ENCODE measurements at regions not wholly inside any gene's neighbourhood (a gene's known extent, or its start where the extent isn't known, plus 50 kb on each side); places are given as distances from the start of the nearest gene placed in this dataset.

GRCh38 chr13:85228692-85229091, 570.5 kb downstream of the SLITRK6 start:
- no peak overlapping the region for H3K4me3 ChIP-seq (ENCODE audit: low read depth, low read length)
- no peak for TF ChIP-seq CTCF (IDR thresholded peaks at IDR 0.05; ENCODE audit: insufficient read depth, low read length)
- DNase-seq (ENCODE audit: low read depth) = no peak

DNA sequence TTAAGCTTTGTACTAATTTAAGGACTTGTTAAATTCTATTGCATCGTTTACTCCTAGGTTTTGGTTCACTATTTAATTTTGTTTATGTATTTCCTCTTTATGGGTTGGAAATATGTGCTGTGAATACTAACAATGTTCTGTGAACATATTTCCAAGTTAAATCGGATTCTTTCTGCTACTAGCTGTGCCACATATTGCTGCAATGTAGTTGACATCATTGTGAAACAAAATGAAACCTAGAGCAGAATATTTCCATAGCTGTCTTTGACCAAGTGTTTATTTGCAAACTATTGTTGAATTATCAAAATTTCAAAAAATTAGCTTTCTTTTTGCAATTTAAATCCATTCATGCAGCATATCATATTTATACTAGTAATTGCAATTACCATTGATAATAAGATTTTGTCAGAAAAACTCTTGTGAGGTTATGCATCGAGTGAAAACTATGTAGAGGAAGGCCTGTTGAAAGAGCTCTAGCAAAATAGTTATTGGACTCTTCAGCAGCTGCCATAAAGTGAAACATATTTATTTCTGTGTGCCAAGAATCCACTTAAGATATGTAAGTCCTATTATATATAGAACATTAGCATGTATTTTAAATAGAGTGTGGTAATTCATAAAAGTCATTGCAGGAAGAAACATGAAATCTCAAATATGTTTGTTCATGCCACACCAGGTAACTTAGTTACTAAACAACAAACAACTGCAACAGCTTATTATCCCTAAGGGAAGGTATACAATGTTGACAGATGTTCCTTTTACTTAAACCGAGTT, 575.1 kb downstream of the SLITRK6 start:
- DNase-seq (ENCODE audit: low read depth) = no peak
- H3K4me3 ChIP-seq (ENCODE audit: low read depth, low read length) = no peak overlapping the region
- TF ChIP-seq CTCF (IDR thresholded peaks at IDR 0.05; ENCODE audit: insufficient read depth, low read length) = no peak

GRCh38 chr13:85216576-85216975, 582.6 kb downstream of the SLITRK6 start:
- DNase-seq (ENCODE audit: low read depth) = no peak
- no peak for TF ChIP-seq CTCF (IDR thresholded peaks at IDR 0.05; ENCODE audit: insufficient read depth, low read length)
- H3K4me3 ChIP-seq (ENCODE audit: low read depth, low read length) = no peak overlapping the region

DNA sequence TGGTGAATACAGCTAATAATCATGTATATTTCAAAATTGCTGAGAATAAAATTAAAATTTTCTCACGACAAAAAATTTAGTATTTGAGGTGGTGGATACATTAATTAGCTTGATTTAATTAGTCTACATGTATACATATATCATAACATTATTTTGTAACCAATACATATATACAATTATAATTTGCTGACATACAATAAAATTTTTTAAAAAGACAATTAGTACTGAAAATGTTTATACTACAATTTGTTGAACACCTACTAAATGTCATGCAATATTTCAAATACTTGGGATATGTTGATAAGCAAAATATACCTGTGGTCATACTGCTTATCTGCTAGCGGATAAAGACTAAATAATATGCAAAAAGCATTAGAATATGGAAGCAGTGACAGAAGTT, 586.5 kb downstream of the SLITRK6 start:
- no peak overlapping the region for H3K4me3 ChIP-seq (ENCODE audit: low read depth, low read length)
- TF ChIP-seq CTCF (IDR thresholded peaks at IDR 0.05; ENCODE audit: insufficient read depth, low read length) = no peak
- DNase-seq (ENCODE audit: low read depth) = no peak

GRCh38 chr13:85204668-85205344, 594.4 kb downstream of the SLITRK6 start:
- DNase-seq (ENCODE audit: low read depth) = no peak
- TF ChIP-seq CTCF (IDR thresholded peaks at IDR 0.05; ENCODE audit: insufficient read depth, low read length) = no peak
- no peak overlapping the region for H3K4me3 ChIP-seq (ENCODE audit: low read depth, low read length)

- TF ChIP-seq CTCF (IDR thresholded peaks at IDR 0.05; ENCODE audit: insufficient read depth, low read length) = no peak
- no peak overlapping the region for H3K4me3 ChIP-seq (ENCODE audit: low read depth, low read length)
- DNase-seq (ENCODE audit: low read depth) = no peak
Observed at GRCh38 chr13:85197431-85197830, 601.8 kb downstream of the SLITRK6 start.

All from fibroblast of the aortic adventitia (primary cell).